ENCODE measurements at regions not wholly inside any gene's neighbourhood (a gene's known extent, or its start where the extent isn't known, plus 50 kb on each side); places are given as distances from the start of the nearest gene placed in this dataset.

- H2AFZ ChIP-seq (ENCODE audit: low read length): no peak overlapping the region
- no peaks in the 10 kb centered on the region for H3K4me1 ChIP-seq (ENCODE audit: insufficient read depth, low read length)
- no peak overlapping the region for H3K4me2 ChIP-seq (ENCODE audit: low read depth, low read length)
- in situ Hi-C loops (cut with HindIII; ENCODE audit: extremely low pct_ligation_motif_present, low pct_unique_long_range_greater_than_20kb): no loop called here
- H4K20me1 ChIP-seq (ENCODE audit: insufficient read depth, low read length): no peaks in the 10 kb centered on the region
- no peak overlapping the region for H3K4me3 ChIP-seq (replicated peaks in 1 of 3; ENCODE audit: insufficient read depth in 1 of 3, low read depth in 2 of 3, low read length in 3 of 3)
- no peaks in the 10 kb centered on the region for H3K79me2 ChIP-seq (ENCODE audit: insufficient read depth, low read length)
- H3K9me3 ChIP-seq (ENCODE audit: low read length): peaks cover 83% of the 10 kb centered on the region
- no peak overlapping the region for H3K27ac ChIP-seq (ENCODE audit: extremely low read length, insufficient read depth, low read length)
- intact Hi-C loops (cut with micrococcal nuclease; ENCODE audit: unreplicated experiment): no loop called here
- no peak for DNase-seq (ENCODE audit: low spot score)
- ChIA-PET POLR2A (no interaction called here), CTCF (ENCODE audit: low intra/inter-chr PET ratio, low total read pairs) (no interaction called here)
- BruUV-seq (replicated peaks): no TSS peak
- no peaks in the 10 kb centered on the region for H3K36me3 ChIP-seq (replicated peaks in 1 of 2; ENCODE audit: control insufficient read depth in 1 of 2, insufficient read depth in 2 of 2, low read length in 2 of 2)
- FAIRE-seq: no peak
- ATAC-seq: no peak
- TF ChIP-seq ATF4 (CRISPR knock-in tag; IDR thresholded peaks at IDR 0.05) (no peak), MAF1 (CRISPR knock-in tag; IDR thresholded peaks at IDR 0.05; ENCODE audit: borderline replicate concordance) (no peak), ZFP1 (CRISPR knock-in tag; IDR thresholded peaks at IDR 0.05) (no peak), PHF21A (CRISPR knock-in tag; IDR thresholded peaks at IDR 0.05) (no peak)
- H3K9ac ChIP-seq (ENCODE audit: insufficient read depth, low read depth, low read length): no peak overlapping the region
- H3K27me3 ChIP-seq (ENCODE audit: control insufficient read depth in 1 of 2, insufficient read depth in 2 of 2, low read length in 2 of 2): no peaks in the 10 kb centered on the region
- 3% methylated on average over 4 of the region's 4 CpGs for WGBS (ENCODE audit: low lambda C conversion rate)
Observed at GRCh38 chr4:30005995-30006394, 714.2 kb upstream of the PCDH7 start.

GRCh38 chr4:30024526-30024925, 695.6 kb upstream of the PCDH7 start:
- no peak overlapping the region for H3K4me2 ChIP-seq (ENCODE audit: low read depth, low read length)
- H3K27ac ChIP-seq (ENCODE audit: extremely low read length, insufficient read depth, low read length): no peak overlapping the region
- no peaks in the 10 kb centered on the region for H3K36me3 ChIP-seq (replicated peaks in 1 of 2; ENCODE audit: control insufficient read depth in 1 of 2, insufficient read depth in 2 of 2, low read length in 2 of 2)
- no peaks in the 10 kb centered on the region for H4K20me1 ChIP-seq (ENCODE audit: insufficient read depth, low read length)
- in situ Hi-C loops (cut with HindIII; ENCODE audit: extremely low pct_ligation_motif_present, low pct_unique_long_range_greater_than_20kb): no loop called here
- ChIA-PET POLR2A (no interaction called here), CTCF (ENCODE audit: low intra/inter-chr PET ratio, low total read pairs) (no interaction called here)
- ATAC-seq (no peak), FAIRE-seq (no peak), DNase-seq (ENCODE audit: low spot score) (no peak)
- H3K27me3 ChIP-seq (ENCODE audit: control insufficient read depth in 1 of 2, insufficient read depth in 2 of 2, low read length in 2 of 2): no peaks in the 10 kb centered on the region
- no TSS peak for BruUV-seq (replicated peaks)
- H3K4me3 ChIP-seq (replicated peaks in 1 of 3; ENCODE audit: insufficient read depth in 1 of 3, low read depth in 2 of 3, low read length in 3 of 3): no peak overlapping the region
- H3K79me2 ChIP-seq (ENCODE audit: insufficient read depth, low read length): no peaks in the 10 kb centered on the region
- 9% methylated on average over 2 of the region's 2 CpGs for WGBS (ENCODE audit: low lambda C conversion rate)
- H3K9ac ChIP-seq (ENCODE audit: insufficient read depth, low read depth, low read length): no peak overlapping the region
- H3K4me1 ChIP-seq (ENCODE audit: insufficient read depth, low read length): no peaks in the 10 kb centered on the region
- no peak overlapping the region for H2AFZ ChIP-seq (ENCODE audit: low read length)
- intact Hi-C loops (cut with micrococcal nuclease; ENCODE audit: unreplicated experiment): no loop called here
- peaks cover 61% of the 10 kb centered on the region for H3K9me3 ChIP-seq (ENCODE audit: low read length)
- no peak for TF ChIP-seq ZNF3 (CRISPR knock-in tag; IDR thresholded peaks at IDR 0.05)
- no peak for TF ChIP-seq DPF2 (CRISPR knock-in tag; IDR thresholded peaks at IDR 0.05; ENCODE audit: borderline replicate concordance, low read depth)
- no peak for TF ChIP-seq ZNF781 (CRISPR knock-in tag; IDR thresholded peaks at IDR 0.05; ENCODE audit: borderline replicate concordance, not compliant biosample characterization)
- TF ChIP-seq TEAD3 (CRISPR knock-in tag; optimal IDR thresholded peaks at IDR 0.05; ENCODE audit: borderline replicate concordance): no peak
- TF ChIP-seq MAF1 (CRISPR knock-in tag; IDR thresholded peaks at IDR 0.05; ENCODE audit: borderline replicate concordance): no peak
- no peak for TF ChIP-seq SRF (IDR thresholded peaks at IDR 0.05; ENCODE audit: low read depth, low read length)
- no peak for TF ChIP-seq MAFK (conservative IDR thresholded peaks at IDR 0.05 in 1 of 2, IDR thresholded peaks at IDR 0.05 in 1 of 2; ENCODE audit: low read length in 2 of 2)
- no peak for TF ChIP-seq MBD4 (IDR thresholded peaks at IDR 0.05; ENCODE audit: borderline replicate concordance, low read length)
- TF ChIP-seq CENPBD1 (CRISPR knock-in tag; IDR thresholded peaks at IDR 0.05; ENCODE audit: borderline replicate concordance, low read depth): no peak
- no peak for TF ChIP-seq POLR2AphosphoS2 (IDR thresholded peaks at IDR 0.05; ENCODE audit: low read depth, low read length)
- no peak for TF ChIP-seq ZNF496 (CRISPR knock-in tag; IDR thresholded peaks at IDR 0.05; ENCODE audit: insufficient replicate concordance)
- TF ChIP-seq ZNF569 (CRISPR knock-in tag; IDR thresholded peaks at IDR 0.05; ENCODE audit: borderline replicate concordance): no peak
- TF ChIP-seq FOXK2 (IDR thresholded peaks at IDR 0.05): no peak
- no peak for TF ChIP-seq MIXL1 (CRISPR knock-in tag; IDR thresholded peaks at IDR 0.05)
- no peak for TF ChIP-seq HMGXB4 (CRISPR knock-in tag; IDR thresholded peaks at IDR 0.05; ENCODE audit: borderline replicate concordance in 1 of 2, low read depth in 1 of 2)
